ENCODE measurements at regions not wholly inside any gene's neighbourhood (a gene's known extent, or its start where the extent isn't known, plus 50 kb on each side); places are given as distances from the start of the nearest gene placed in this dataset.

- Histone ChIP-seq H3K9me3 (no peaks in the 10 kb centered on the region), H3K4me1 (ENCODE audit: control insufficient read depth in 1 of 2, extremely low read depth in 1 of 2, insufficient read depth in 2 of 2, low read length in 2 of 2) (no peaks in the 10 kb centered on the region), H3K36me3 (ENCODE audit: control insufficient read depth in 2 of 2, extremely low read depth in 1 of 2, insufficient read depth in 1 of 2, low read length in 1 of 2) (no peaks in the 10 kb centered on the region), H3K27ac (ENCODE audit: low read length) (no peak overlapping the region), H3K4me3 (ENCODE audit: control insufficient read depth in 1 of 2, extremely low read depth in 1 of 2, low read length in 1 of 2) (no peak overlapping the region), H3K27me3 (replicated peaks in 1 of 2; ENCODE audit: control insufficient read depth in 2 of 2, extremely low read depth in 1 of 2, insufficient read depth in 2 of 2, low read length in 1 of 2) (peaks cover 0 to 2% of the 10 kb centered on the region in 2 experiments)
- Mint-ChIP-seq H3K4me3 (no peak overlapping the region), H3K9me3 (no peaks in the 10 kb centered on the region), H3K27me3 (no peaks in the 10 kb centered on the region), H3K27ac (no peak overlapping the region), H3K4me1 (no peaks in the 10 kb centered on the region), H3K36me3 (no peaks in the 10 kb centered on the region)
- ATAC-seq (replicated peaks in 1 of 4) = no peak
- WGBS (ENCODE audit: insufficient coverage) = no CpG with 5 or more reads among the region's 3 CpGs
- CTCF ChIA-PET = no interaction called here
- no peak for DNase-seq
- POLR2A ChIA-PET = no interaction called here
Observed at GRCh38 chr6:42512579-42512978, 51.2 kb upstream of the UBR2 start.

DNA sequence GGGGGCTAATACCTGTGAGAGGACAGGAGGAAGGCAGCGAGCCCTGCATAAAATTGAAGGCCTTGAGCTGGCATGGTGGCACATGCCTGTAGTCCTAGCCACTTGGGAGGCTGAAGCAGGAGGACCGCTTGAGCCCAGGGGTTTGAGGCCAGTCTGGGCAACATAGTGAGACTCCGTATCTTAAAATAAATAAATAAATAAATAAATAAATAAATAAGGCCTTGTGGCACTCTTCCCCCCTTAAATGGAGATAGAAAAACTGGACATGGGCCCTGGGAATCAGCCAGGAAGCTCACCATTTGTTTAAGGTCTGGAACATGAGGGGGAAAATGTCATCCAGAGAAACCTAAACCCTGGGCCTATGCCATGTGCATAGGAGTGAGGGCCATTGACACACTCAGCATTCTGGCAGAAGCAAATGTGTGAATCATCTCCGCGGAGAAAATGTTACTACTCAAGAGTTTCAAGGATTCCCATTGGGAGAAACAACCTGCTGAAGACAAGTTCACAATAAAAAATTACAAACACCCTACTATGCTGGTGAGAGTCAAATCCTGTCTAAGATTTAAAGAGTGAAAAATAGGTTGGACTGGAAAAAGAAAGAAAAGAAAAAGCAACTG lies 51.9 kb upstream of the UBR2 start:
- Mint-ChIP-seq H3K4me3 (no peak overlapping the region), H3K36me3 (no peaks in the 10 kb centered on the region), H3K9me3 (no peaks in the 10 kb centered on the region), H3K27me3 (no peaks in the 10 kb centered on the region), H3K4me1 (peaks cover 0 to 4% (median 2%) of the 10 kb centered on the region in 3 donors), H3K27ac (no peak overlapping the region)
- no peak overlapping the region for H3K27ac ChIP-seq (ENCODE audit: low read length)
- H3K4me3 ChIP-seq (ENCODE audit: control insufficient read depth in 1 of 2, extremely low read depth in 1 of 2, low read length in 1 of 2) = no peak overlapping the region
- H3K27me3 ChIP-seq (replicated peaks in 1 of 2; ENCODE audit: control insufficient read depth in 2 of 2, extremely low read depth in 1 of 2, insufficient read depth in 2 of 2, low read length in 1 of 2) = peaks cover 0 to 2% of the 10 kb centered on the region in 2 experiments
- no peak for DNase-seq
- ATAC-seq (replicated peaks in 1 of 4) = no peak
- H3K36me3 ChIP-seq (ENCODE audit: control insufficient read depth in 2 of 2, extremely low read depth in 1 of 2, insufficient read depth in 1 of 2, low read length in 1 of 2) = no peaks in the 10 kb centered on the region
- H3K4me1 ChIP-seq (ENCODE audit: control insufficient read depth in 1 of 2, extremely low read depth in 1 of 2, insufficient read depth in 2 of 2, low read length in 2 of 2) = no peaks in the 10 kb centered on the region
- POLR2A ChIA-PET = no interaction called here
- WGBS (ENCODE audit: insufficient coverage) = 100% methylated on average over 1 of the region's 5 CpGs
- no peaks in the 10 kb centered on the region for H3K9me3 ChIP-seq
- CTCF ChIA-PET = interaction anchor here in 1 of 2 donors (0.6 to 0.7 kb wide), 2 partner anchors 252 to 1338 kb away, joined by 3 to 5 read pairs; no protein-coding TSS in a partner anchor

DNA sequence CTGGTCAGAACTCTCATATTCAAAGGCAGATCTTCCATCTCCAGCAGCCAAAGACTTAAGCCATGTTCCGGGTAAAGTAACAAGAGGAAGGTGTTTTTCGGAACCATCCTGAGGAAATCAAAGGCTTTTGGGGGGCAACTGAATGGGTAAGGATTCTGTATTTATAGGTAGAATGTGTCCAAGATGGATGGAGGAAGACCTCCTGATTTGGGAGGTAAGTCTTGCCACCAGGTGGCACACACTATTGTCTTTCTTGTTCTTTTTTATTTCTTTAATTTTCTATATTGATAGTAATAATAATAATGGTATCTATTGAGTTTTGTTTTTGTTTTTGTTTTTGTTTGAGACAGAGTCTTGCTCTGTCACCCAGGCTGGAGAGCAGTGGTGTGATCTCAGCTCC lies 53.0 kb upstream of the UBR2 start:
- H3K9me3 Mint-ChIP-seq = no peaks in the 10 kb centered on the region
- CTCF ChIA-PET = interaction anchor here in 1 of 2 donors (0.5 to 0.7 kb wide), 3 partner anchors 19 to 408 kb away, joined by 3 to 8 read pairs (median 3); no protein-coding TSS in a partner anchor
- DNase-seq (no peak), ATAC-seq (replicated peaks in 1 of 4) (no peak)
- no peak overlapping the region for H3K27ac Mint-ChIP-seq
- Histone ChIP-seq H3K27ac (ENCODE audit: low read length) (no peak overlapping the region), H3K27me3 (replicated peaks in 1 of 2; ENCODE audit: control insufficient read depth in 2 of 2, extremely low read depth in 1 of 2, insufficient read depth in 2 of 2, low read length in 1 of 2) (peaks cover 0 to 2% of the 10 kb centered on the region in 2 experiments), H3K36me3 (ENCODE audit: control insufficient read depth in 2 of 2, extremely low read depth in 1 of 2, insufficient read depth in 1 of 2, low read length in 1 of 2) (no peaks in the 10 kb centered on the region), H3K4me1 (ENCODE audit: control insufficient read depth in 1 of 2, extremely low read depth in 1 of 2, insufficient read depth in 2 of 2, low read length in 2 of 2) (no peaks in the 10 kb centered on the region), H3K4me3 (ENCODE audit: control insufficient read depth in 1 of 2, extremely low read depth in 1 of 2, low read length in 1 of 2) (no peak overlapping the region), H3K9me3 (no peaks in the 10 kb centered on the region)
- H3K27me3 Mint-ChIP-seq = no peaks in the 10 kb centered on the region
- no CpG with 5 or more reads among the region's 2 CpGs for WGBS (ENCODE audit: insufficient coverage)
- POLR2A ChIA-PET = interaction anchor here in 1 of 2 donors (0.5 kb wide), 1 partner anchor 49 kb away, joined by 4 read pairs; no protein-coding TSS in a partner anchor
- no peak overlapping the region for H3K4me3 Mint-ChIP-seq
- no peaks in the 10 kb centered on the region for H3K36me3 Mint-ChIP-seq
- H3K4me1 Mint-ChIP-seq = peaks cover 0 to 5% (median 2%) of the 10 kb centered on the region in 3 donors

DNA sequence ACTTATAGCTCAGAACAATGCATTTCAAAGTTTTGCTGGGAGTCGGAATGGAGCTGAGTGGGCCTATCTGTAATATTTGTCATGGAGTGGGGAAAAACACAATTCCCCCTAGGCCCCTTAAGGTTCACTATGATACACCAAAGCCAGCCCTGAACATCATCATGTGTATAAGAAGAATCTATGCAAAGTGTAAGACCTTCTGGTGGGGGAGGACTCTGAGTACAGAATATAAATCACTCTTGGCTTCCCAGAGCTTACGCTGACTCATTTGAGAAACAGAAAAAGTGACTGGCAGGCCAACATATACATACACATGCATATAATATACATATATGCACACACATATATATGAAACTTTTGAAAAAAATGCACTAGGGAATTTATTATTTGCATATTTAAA lies 54.1 kb upstream of the UBR2 start:
- CTCF ChIA-PET = no interaction called here
- no CpG with 5 or more reads among the region's 2 CpGs for WGBS (ENCODE audit: insufficient coverage)

GRCh38 chr6:42509256-42509655 lies 54.6 kb upstream of the UBR2 start:
- Histone ChIP-seq H3K9me3 (no peaks in the 10 kb centered on the region), H3K4me3 (ENCODE audit: control insufficient read depth in 1 of 2, extremely low read depth in 1 of 2, low read length in 1 of 2) (no peak overlapping the region), H3K27ac (ENCODE audit: low read length) (no peak overlapping the region), H3K36me3 (ENCODE audit: control insufficient read depth in 2 of 2, extremely low read depth in 1 of 2, insufficient read depth in 1 of 2, low read length in 1 of 2) (no peaks in the 10 kb centered on the region), H3K27me3 (replicated peaks in 1 of 2; ENCODE audit: control insufficient read depth in 2 of 2, extremely low read depth in 1 of 2, insufficient read depth in 2 of 2, low read length in 1 of 2) (peaks cover 0 to 2% of the 10 kb centered on the region in 2 experiments), H3K4me1 (ENCODE audit: control insufficient read depth in 1 of 2, extremely low read depth in 1 of 2, insufficient read depth in 2 of 2, low read length in 2 of 2) (no peaks in the 10 kb centered on the region)
- Mint-ChIP-seq H3K9me3 (no peaks in the 10 kb centered on the region), H3K4me1 (peaks cover 0 to 5% (median 2%) of the 10 kb centered on the region in 3 donors), H3K27me3 (no peaks in the 10 kb centered on the region), H3K36me3 (no peaks in the 10 kb centered on the region), H3K27ac (no peak overlapping the region), H3K4me3 (no peak overlapping the region)
- ATAC-seq (replicated peaks in 1 of 4) = no peak
- ChIA-PET CTCF (no interaction called here), POLR2A (no interaction called here)
- no peak for DNase-seq
- 50% methylated on average over 1 of the region's 2 CpGs for WGBS (ENCODE audit: insufficient coverage)

More for the DNA sequence above, 54.1 kb upstream of the UBR2 start:
- peaks cover 0 to 2% of the 10 kb centered on the region in 2 experiments for H3K27me3 ChIP-seq (replicated peaks in 1 of 2; ENCODE audit: control insufficient read depth in 2 of 2, extremely low read depth in 1 of 2, insufficient read depth in 2 of 2, low read length in 1 of 2)
- no peaks in the 10 kb centered on the region for H3K36me3 Mint-ChIP-seq
- H3K27ac ChIP-seq (ENCODE audit: low read length) = no peak overlapping the region
- no peak for ATAC-seq (replicated peaks in 1 of 4)
- H3K27me3 Mint-ChIP-seq = no peaks in the 10 kb centered on the region
- H3K4me1 Mint-ChIP-seq = peaks cover 0 to 5% (median 2%) of the 10 kb centered on the region in 3 donors
- H3K4me1 ChIP-seq (ENCODE audit: control insufficient read depth in 1 of 2, extremely low read depth in 1 of 2, insufficient read depth in 2 of 2, low read length in 2 of 2) = no peaks in the 10 kb centered on the region
- no peaks in the 10 kb centered on the region for H3K9me3 Mint-ChIP-seq
- POLR2A ChIA-PET = interaction anchor here in 1 of 2 donors (0.5 kb wide), 1 partner anchor 1145 kb away, joined by 3 read pairs; no protein-coding TSS in a partner anchor
- DNase-seq = no peak
- no peak overlapping the region for H3K4me3 ChIP-seq (ENCODE audit: control insufficient read depth in 1 of 2, extremely low read depth in 1 of 2, low read length in 1 of 2)
- no peak overlapping the region for H3K27ac Mint-ChIP-seq
- H3K36me3 ChIP-seq (ENCODE audit: control insufficient read depth in 2 of 2, extremely low read depth in 1 of 2, insufficient read depth in 1 of 2, low read length in 1 of 2) = no peaks in the 10 kb centered on the region
- no peaks in the 10 kb centered on the region for H3K9me3 ChIP-seq
- no peak overlapping the region for H3K4me3 Mint-ChIP-seq

GRCh38 chr6:42507901-42508300 lies 55.9 kb upstream of the UBR2 start:
- H3K4me3 ChIP-seq (ENCODE audit: control insufficient read depth in 1 of 2, extremely low read depth in 1 of 2, low read length in 1 of 2) = no peak overlapping the region
- Mint-ChIP-seq H3K36me3 (no peaks in the 10 kb centered on the region), H3K27ac (no peak overlapping the region), H3K4me3 (no peak overlapping the region), H3K27me3 (no peaks in the 10 kb centered on the region), H3K4me1 (peaks cover 0 to 5% (median 2%) of the 10 kb centered on the region in 3 donors), H3K9me3 (no peaks in the 10 kb centered on the region)
- H3K4me1 ChIP-seq (ENCODE audit: control insufficient read depth in 1 of 2, extremely low read depth in 1 of 2, insufficient read depth in 2 of 2, low read length in 2 of 2) = no peaks in the 10 kb centered on the region
- ChIA-PET CTCF (no interaction called here), POLR2A (interaction anchor here in 1 of 2 donors (0.6 kb wide), 1 partner anchor 28 kb away, joined by 5 read pairs; no protein-coding TSS in a partner anchor)
- H3K27ac ChIP-seq (ENCODE audit: low read length) = no peak overlapping the region
- WGBS (ENCODE audit: insufficient coverage) = 67% methylated on average over 1 of the region's 1 CpG
- DNase-seq (no peak), ATAC-seq (replicated peaks in 1 of 4) (no peak)
- no peaks in the 10 kb centered on the region for H3K36me3 ChIP-seq (ENCODE audit: control insufficient read depth in 2 of 2, extremely low read depth in 1 of 2, insufficient read depth in 1 of 2, low read length in 1 of 2)
- H3K9me3 ChIP-seq = no peaks in the 10 kb centered on the region
- peaks cover 0 to 2% of the 10 kb centered on the region in 2 experiments for H3K27me3 ChIP-seq (replicated peaks in 1 of 2; ENCODE audit: control insufficient read depth in 2 of 2, extremely low read depth in 1 of 2, insufficient read depth in 2 of 2, low read length in 1 of 2)
